ENCODE measurements at regions not wholly inside any gene's neighbourhood (a gene's known extent, or its start where the extent isn't known, plus 50 kb on each side); places are given as distances from the start of the nearest gene placed in this dataset.

DNA sequence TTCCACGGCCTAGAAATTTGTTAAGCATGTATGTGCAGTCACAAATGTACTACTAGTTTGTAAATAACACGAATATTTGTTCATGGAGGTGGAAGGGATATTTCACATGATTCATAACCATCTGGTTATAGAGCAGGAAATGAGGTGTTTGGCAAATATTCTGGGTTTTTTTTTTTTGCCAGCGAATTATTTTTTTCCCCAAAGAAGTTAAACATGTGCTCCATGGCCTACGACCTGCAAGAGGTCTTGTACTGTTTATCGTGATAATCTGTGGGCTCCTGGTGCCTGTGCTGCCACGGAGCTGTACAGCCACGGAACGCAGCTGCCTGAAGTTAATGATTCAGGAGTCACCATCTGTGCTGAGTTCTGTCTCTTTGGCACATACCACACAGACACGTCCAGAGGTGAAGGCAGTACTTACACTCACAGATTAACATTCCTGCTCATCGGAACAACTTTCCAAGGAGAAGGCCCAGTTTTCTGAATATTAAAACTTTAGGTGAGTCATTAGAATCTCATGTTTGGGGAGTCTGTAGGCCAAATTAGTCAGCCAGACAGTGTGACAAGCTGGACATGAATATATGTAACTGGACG, 156.3 kb downstream of the TMX1 start (continued):
- peak; percentile 90 for TF ChIP-seq NFIC (IDR thresholded peaks at IDR 0.05; ENCODE audit: borderline replicate concordance)
- TF ChIP-seq NRF1 (IDR thresholded peaks at IDR 0.05; ENCODE audit: low read depth, low read length): no peak
- TF ChIP-seq MXI1 (IDR thresholded peaks at IDR 0.05; ENCODE audit: low read depth, low read length): no peak
- TF ChIP-seq RXRA (IDR thresholded peaks at IDR 0.05; ENCODE audit: borderline replicate concordance, low read depth): peak; percentile 94
- peak; percentile 94 for TF ChIP-seq TEAD4 (IDR thresholded peaks at IDR 0.05; ENCODE audit: borderline replicate concordance, insufficient read depth)
- TF ChIP-seq SMC3 (IDR thresholded peaks at IDR 0.05; ENCODE audit: low read depth, low read length): no peak
- TF ChIP-seq FOXM1 (IDR thresholded peaks at IDR 0.05; ENCODE audit: low read depth): peak; percentile 92
- 0 out of 2 replicates have a peak, but pooled peaks have one; percentile 13 for TF ChIP-seq SIN3A (IDR thresholded peaks at IDR 0.05; ENCODE audit: borderline replicate concordance, low read depth, low read length)
- peak; percentile 42 to 96; a peak in 3 of 4 replicates for TF ChIP-seq EP300 (IDR thresholded peaks at IDR 0.05; ENCODE audit: borderline replicate concordance in 1 of 2, low read depth in 1 of 2, low read length in 1 of 2)
- no peak for TF ChIP-seq FOXJ3 (CRISPR knock-in tag; IDR thresholded peaks at IDR 0.05)
- peak; percentile 17; the same call in 1 of the 2 replicates for TF ChIP-seq RAD21 (IDR thresholded peaks at IDR 0.05; ENCODE audit: low read length)
- TF ChIP-seq RFX5 (IDR thresholded peaks at IDR 0.05; ENCODE audit: low read length): no peak
- peak; percentile 92 for TF ChIP-seq FOSL2 (IDR thresholded peaks at IDR 0.05; ENCODE audit: borderline replicate concordance, low read depth)
- TF ChIP-seq, protein P1, sequence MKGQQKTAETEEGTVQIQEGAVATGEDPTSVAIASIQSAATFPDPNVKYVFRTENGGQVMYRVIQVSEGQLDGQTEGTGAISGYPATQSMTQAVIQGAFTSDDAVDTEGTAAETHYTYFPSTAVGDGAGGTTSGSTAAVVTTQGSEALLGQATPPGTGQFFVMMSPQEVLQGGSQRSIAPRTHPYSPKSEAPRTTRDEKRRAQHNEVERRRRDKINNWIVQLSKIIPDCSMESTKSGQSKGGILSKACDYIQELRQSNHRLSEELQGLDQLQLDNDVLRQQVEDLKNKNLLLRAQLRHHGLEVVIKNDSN (IDR thresholded peaks at IDR 0.05; ENCODE audit: borderline replicate concordance, low read depth): no peak
- TF ChIP-seq GABPA (IDR thresholded peaks at IDR 0.05; ENCODE audit: low read depth): no peak
- peak; percentile 33; the same call in 1 of the 2 replicates for TF ChIP-seq TAF1 (IDR thresholded peaks at IDR 0.05; ENCODE audit: borderline replicate concordance, low read depth, low read length)
- TF ChIP-seq, protein P2, sequence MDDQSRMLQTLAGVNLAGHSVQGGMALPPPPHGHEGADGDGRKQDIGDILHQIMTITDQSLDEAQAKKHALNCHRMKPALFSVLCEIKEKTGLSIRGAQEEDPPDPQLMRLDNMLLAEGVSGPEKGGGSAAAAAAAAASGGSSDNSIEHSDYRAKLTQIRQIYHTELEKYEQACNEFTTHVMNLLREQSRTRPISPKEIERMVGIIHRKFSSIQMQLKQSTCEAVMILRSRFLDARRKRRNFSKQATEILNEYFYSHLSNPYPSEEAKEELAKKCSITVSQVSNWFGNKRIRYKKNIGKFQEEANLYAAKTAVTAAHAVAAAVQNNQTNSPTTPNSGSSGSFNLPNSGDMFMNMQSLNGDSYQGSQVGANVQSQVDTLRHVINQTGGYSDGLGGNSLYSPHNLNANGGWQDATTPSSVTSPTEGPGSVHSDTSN (IDR thresholded peaks at IDR 0.05): peak; percentile 87
- TF ChIP-seq, protein P3, sequence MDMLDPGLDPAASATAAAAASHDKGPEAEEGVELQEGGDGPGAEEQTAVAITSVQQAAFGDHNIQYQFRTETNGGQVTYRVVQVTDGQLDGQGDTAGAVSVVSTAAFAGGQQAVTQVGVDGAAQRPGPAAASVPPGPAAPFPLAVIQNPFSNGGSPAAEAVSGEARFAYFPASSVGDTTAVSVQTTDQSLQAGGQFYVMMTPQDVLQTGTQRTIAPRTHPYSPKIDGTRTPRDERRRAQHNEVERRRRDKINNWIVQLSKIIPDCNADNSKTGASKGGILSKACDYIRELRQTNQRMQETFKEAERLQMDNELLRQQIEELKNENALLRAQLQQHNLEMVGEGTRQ (IDR thresholded peaks at IDR 0.05; ENCODE audit: borderline replicate concordance, low read depth, low read length): no peak
- TF ChIP-seq ELF1 (IDR thresholded peaks at IDR 0.05): no peak
- peak; percentile 49; the same call in 1 of the 2 replicates for TF ChIP-seq GATA2 (CRISPR knock-in tag; IDR thresholded peaks at IDR 0.05)
- TF ChIP-seq POLR2AphosphoS5 (IDR thresholded peaks at IDR 0.05; ENCODE audit: low read depth, low read length): 0 out of 2 replicates have a peak, but pooled peaks have one; percentile 11
- TF ChIP-seq EZH2phosphoT487 (IDR thresholded peaks at IDR 0.05; ENCODE audit: borderline replicate concordance, low read depth): no peak

All from SK-N-SH (cell line).